ENCODE measurements at regions not wholly inside any gene's neighbourhood (a gene's known extent, or its start where the extent isn't known, plus 50 kb on each side); places are given as distances from the start of the nearest gene placed in this dataset.

DNA sequence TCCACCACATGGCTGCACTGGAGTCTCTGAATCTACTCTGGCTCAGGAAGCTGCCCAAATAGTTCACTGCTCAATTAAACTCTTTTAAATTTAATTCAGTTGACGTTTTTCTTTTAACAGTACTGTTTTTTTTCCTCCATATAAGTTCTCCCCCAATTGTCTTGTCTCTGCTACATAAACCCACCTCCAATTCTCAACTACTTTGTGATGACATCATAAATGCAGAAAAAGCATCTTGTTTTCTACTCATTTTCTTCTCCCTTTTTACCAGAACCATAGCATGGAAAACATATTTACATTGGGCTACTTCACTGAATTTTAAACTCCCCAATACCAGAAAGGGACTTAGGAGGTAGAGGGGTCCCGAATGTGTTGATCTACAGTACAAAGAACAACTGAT lies 270.4 kb downstream of the GPD2 start:
- TF ChIP-seq CTCF (IDR thresholded peaks at IDR 0.05; ENCODE audit: extremely low read depth in 1 of 2, insufficient read depth in 1 of 2, low read depth in 1 of 2, low read length in 2 of 2), result no peak
- TF ChIP-seq POLR2AphosphoS5 (IDR thresholded peaks at IDR 0.05; ENCODE audit: insufficient read depth, low read depth, low read length), result no peak
- TF ChIP-seq GATA2 (IDR thresholded peaks at IDR 0.05; ENCODE audit: insufficient read depth, insufficient read length, low read depth, low read length), result no peak
- no peak for TF ChIP-seq JUN (IDR thresholded peaks at IDR 0.05; ENCODE audit: borderline replicate concordance, insufficient read depth, insufficient read length, low read depth)
- TF ChIP-seq EZH2 (IDR thresholded peaks at IDR 0.05; ENCODE audit: borderline replicate concordance, low read depth, low read length, severe bottlenecking), result no peak
- no peak for TF ChIP-seq POLR2A (IDR thresholded peaks at IDR 0.05; ENCODE audit: low read depth, low read length)

Data from endothelial cell of umbilical vein (primary cell).